CD4-positive, alpha-beta T cell (primary cell): ENCODE measurements at regions not wholly inside any gene's neighbourhood (a gene's known extent, or its start where the extent isn't known, plus 50 kb on each side); places are given as distances from the start of the nearest gene placed in this dataset.
"Not testable (repeated sequence)": the region's sequence is repeated elsewhere in the genome, so short reads cannot be mapped to it uniquely, and the experiment has no call there.

Experiments
- ATAC-seq: fragments of 200-7000 bp; cut with Tn5 transposase; one replicate; pipeline ENCODE4 v1.10.0; 2022; ENCODE audit warnings: mild to moderate bottlenecking; ENCODE audit not compliant: poor library complexity
- CTCF ChIA-PET: fragments of 350-600 bp; sonication (Branson Sonifier 250); formaldehyde crosslinking; loops from one replicate; lab custom pipeline; 2021; ENCODE audit warnings: antibody characterized with exemption, inconsistent platforms; lab: Charles Lee
- POLR2A ChIA-PET: fragments of 350-600 bp; sonication (Branson Sonifier 250); formaldehyde crosslinking; loops from one replicate; lab custom pipeline; 2021; ENCODE audit warnings: antibody characterized with exemption, inconsistent platforms; lab: Charles Lee
- DNase-seq, 14 experiments: peaks; one replicate each; pipeline ENCODE4 v3.0.0-alpha.2; 2013 to 2020; ENCODE audit warnings: mixed read lengths in 2 of 14
- H3K27ac ChIP-seq, 2 donors: one replicate each; pipeline versions ENCODE4 v1.5.1 to v1.7.0; 2013; ENCODE audit warnings: low read length in 2 of 2, low read depth in 1 of 2, mild to moderate bottlenecking in 1 of 2
- H3K27me3 ChIP-seq, 2 experiments: 1 replicate in 1 of 2; 2 replicates in 1 of 2; pipeline versions ENCODE4 v1.6.1 to v1.7.0; 2013; ENCODE audit warnings: low read length in 2 of 2, control low read depth in 1 of 2, mild to moderate bottlenecking in 1 of 2, moderate library complexity in 1 of 2; ENCODE audit not compliant: insufficient read depth in 2 of 2, control insufficient read depth in 1 of 2
- H3K36me3 ChIP-seq: one replicate; pipeline ENCODE4 v1.6.1; 2013; ENCODE audit warnings: low read length, control low read depth; ENCODE audit not compliant: insufficient read depth
- H3K4me1 ChIP-seq: one replicate; pipeline ENCODE4 v1.6.1; 2013; ENCODE audit warnings: low read length, control low read depth; ENCODE audit not compliant: insufficient read depth
- H3K4me3 ChIP-seq: one replicate; pipeline ENCODE4 v1.5.1; 2013; ENCODE audit warnings: mild to moderate bottlenecking, low read length, moderate library complexity
- H3K9me3 ChIP-seq, 2 experiments: 1 replicate in 1 of 2; 2 replicates in 1 of 2; pipeline versions ENCODE4 v1.6.1 to v1.7.0; 2013; ENCODE audit warnings: low read length in 2 of 2, mild to moderate bottlenecking in 2 of 2, control low read depth in 1 of 2, moderate library complexity in 1 of 2; ENCODE audit not compliant: control insufficient read depth in 1 of 2, insufficient read depth in 1 of 2
- H3K27ac Mint-ChIP-seq: one replicate; pipeline ENCODE4 v1.8.0; 2020; ENCODE audit warnings: mixed read lengths
- H3K27me3 Mint-ChIP-seq: one replicate; pipeline ENCODE4 v1.8.0; 2021; ENCODE audit warnings: mixed read lengths
- H3K36me3 Mint-ChIP-seq: one replicate; pipeline ENCODE4 v1.8.0; 2021; ENCODE audit warnings: low read depth, mixed read lengths
- H3K4me1 Mint-ChIP-seq: one replicate; pipeline ENCODE4 v1.8.0; 2021; ENCODE audit warnings: low read depth, mixed read lengths
- H3K4me3 Mint-ChIP-seq: one replicate; pipeline ENCODE4 v1.8.0; 2020; ENCODE audit warnings: mild to moderate bottlenecking, mixed read lengths
- H3K9me3 Mint-ChIP-seq: one replicate; pipeline ENCODE4 v1.8.0; 2020; ENCODE audit warnings: mixed read lengths
- CTCF ChIP-seq: fragments of 200-600 bp; IDR thresholded peaks from one replicate; pipeline ENCODE4 v1.8.0; 2022; ENCODE audit warnings: antibody characterized with exemption, mild to moderate bottlenecking
- intact Hi-C, 2 experiments: fragments of 100-400 bp; cut with DNase I in 1 of 2; cut with micrococcal nuclease in 1 of 2; formaldehyde crosslinking; loops; one replicate each; pipeline versions ENCODE4 v1.15.1 to v1.9.0; 2023 to 2025; cut with DNase I, micrococcal nuclease

- CTCF ChIA-PET, result no interaction called here
- Histone ChIP-seq H3K4me3 (no peak overlapping the region), H3K4me1 (no peaks in the 10 kb centered on the region), H3K36me3 (no peaks in the 10 kb centered on the region), H3K9me3 (peaks cover 0 to 34% of the 10 kb centered on the region in 2 experiments), H3K27me3 (no peaks in the 10 kb centered on the region), H3K27ac (no peak overlapping the region)
- no peak for TF ChIP-seq CTCF
- Mint-ChIP-seq H3K27ac (no peak overlapping the region), H3K27me3 (no peaks in the 10 kb centered on the region), H3K36me3 (no peaks in the 10 kb centered on the region), H3K4me3 (no peak overlapping the region), H3K9me3 (peaks cover 2% of the 10 kb centered on the region), H3K4me1 (no peaks in the 10 kb centered on the region)
- intact Hi-C loops, result no loop called here
- ATAC-seq (no peak), DNase-seq (no peak)
- POLR2A ChIA-PET, result no interaction called here
Measured at GRCh38 chr20:30499123-30499522, 758.3 kb upstream of the DEFB115 start.

GRCh38 chr20:30499716-30500446 lies 757.6 kb upstream of the DEFB115 start:
- H3K27ac Mint-ChIP-seq, H3K4me1 ChIP-seq, ATAC-seq, H3K9me3 Mint-ChIP-seq, H3K36me3 Mint-ChIP-seq, POLR2A ChIA-PET, H3K4me3 ChIP-seq, H3K36me3 ChIP-seq, CTCF ChIA-PET, H3K4me1 Mint-ChIP-seq, intact Hi-C loops, H3K27me3 ChIP-seq, H3K27ac ChIP-seq, H3K4me3 Mint-ChIP-seq, H3K27me3 Mint-ChIP-seq, DNase-seq: not testable (repeated sequence)
- H3K9me3 ChIP-seq, result peaks cover 0 to 40% of the 10 kb centered on the region in 2 experiments

- peaks cover 0 to 44% of the 10 kb centered on the region in 2 experiments for H3K9me3 ChIP-seq
- H3K4me3 Mint-ChIP-seq, H3K4me1 ChIP-seq, DNase-seq, H3K27me3 Mint-ChIP-seq, H3K27ac ChIP-seq, ATAC-seq, H3K27ac Mint-ChIP-seq, H3K36me3 ChIP-seq, CTCF ChIA-PET, POLR2A ChIA-PET, H3K4me1 Mint-ChIP-seq, intact Hi-C loops, H3K27me3 ChIP-seq, H3K4me3 ChIP-seq, H3K9me3 Mint-ChIP-seq, H3K36me3 Mint-ChIP-seq: not testable (repeated sequence)
Measured at GRCh38 chr20:30500447-30500820, 757.0 kb upstream of the DEFB115 start.

GRCh38 chr20:30500829-30501440 lies 756.5 kb upstream of the DEFB115 start:
- Histone ChIP-seq H3K27ac (no peak overlapping the region), H3K27me3 (no peaks in the 10 kb centered on the region), H3K4me3 (no peak overlapping the region), H3K36me3 (no peaks in the 10 kb centered on the region), H3K4me1 (no peaks in the 10 kb centered on the region), H3K9me3 (peaks cover 0 to 42% of the 10 kb centered on the region in 2 experiments)
- ATAC-seq (no peak), DNase-seq (no peak)
- Mint-ChIP-seq H3K27me3 (no peaks in the 10 kb centered on the region), H3K9me3 (peaks cover 4% of the 10 kb centered on the region), H3K4me3 (no peak overlapping the region), H3K36me3 (no peaks in the 10 kb centered on the region), H3K27ac (no peak overlapping the region), H3K4me1 (no peaks in the 10 kb centered on the region)
- TF ChIP-seq CTCF, result no peak
- ChIA-PET POLR2A (no interaction called here), CTCF (no interaction called here)
- intact Hi-C loops, result no loop called here
